PC-9 (cell line): ENCODE measurements at regions not wholly inside any gene's neighbourhood (a gene's known extent, or its start where the extent isn't known, plus 50 kb on each side); places are given as distances from the start of the nearest gene placed in this dataset.

Source experiments
- BruUV-seq: library from RNA; stranded (reverse); fragments of 400-500 nt; replicated peaks from 2 replicates; lab custom pipeline; 2021; lab: Mats Ljungman, UMichigan
- CTCF ChIA-PET: fragments of 300-600 bp; sonication (Branson Sonifier 250); formaldehyde crosslinking; loops from one replicate; lab custom pipeline; 2022; ENCODE audit warnings: antibody characterized with exemption; lab: Charles Lee
- POLR2A ChIA-PET: fragments of 300-600 bp; sonication (Branson Sonifier 250); formaldehyde crosslinking; loops from one replicate; lab custom pipeline; 2022; ENCODE audit warnings: antibody characterized with exemption; ENCODE audit not compliant: unreplicated experiment; lab: Charles Lee
- DNase-seq, 2 experiments: peaks; one replicate each; pipeline versions ENCODE4 v3.0.0 to v3.0.0-alpha.2; 2015 to 2022; ENCODE audit warnings: mixed read lengths in 1 of 2
- H2AFZ ChIP-seq: fragments of 200-600 bp; sonication (generic); 2 replicates; pipeline ENCODE4 v1.8.1; 2017; ENCODE audit warnings: antibody characterized with exemption
- H3F3A ChIP-seq: fragments of 200-600 bp; sonication (generic); 2 replicates; pipeline ENCODE4 v1.8.1; 2017; ENCODE audit warnings: antibody characterized with exemption, mild to moderate bottlenecking, low read depth; ENCODE audit not compliant: insufficient read depth
- H3K27ac ChIP-seq: fragments of 200-600 bp; sonication (generic); 2 replicates; pipeline ENCODE4 v1.6.1; 2016; ENCODE audit warnings: mixed run types
- H3K27me3 ChIP-seq: fragments of 200-600 bp; sonication (generic); 2 replicates; pipeline ENCODE4 v1.6.1; 2016; ENCODE audit warnings: low read depth, mixed run types; ENCODE audit not compliant: insufficient read depth
- H3K36me3 ChIP-seq: fragments of 200-600 bp; sonication (generic); 2 replicates; pipeline ENCODE4 v1.6.1; 2016; ENCODE audit warnings: low read depth, mixed run types
- H3K4me1 ChIP-seq: fragments of 200-600 bp; sonication (generic); replicated peaks from 2 replicates; pipeline ENCODE4 v1.6.1; 2016; ENCODE audit warnings: mixed run types; ENCODE audit not compliant: insufficient read depth
- H3K4me2 ChIP-seq: fragments of 200-600 bp; sonication (generic); 2 replicates; pipeline ENCODE4 v1.6.1; 2017; ENCODE audit warnings: mixed run types
- H3K4me3 ChIP-seq: fragments of 200-600 bp; sonication (generic); 2 replicates; pipeline ENCODE4 v1.6.1; 2016; ENCODE audit warnings: mixed run types
- H3K79me2 ChIP-seq: fragments of 200-600 bp; sonication (generic); 2 replicates; pipeline ENCODE4 v1.6.1; 2017; ENCODE audit warnings: low read depth, mixed run types
- H3K9me2 ChIP-seq: fragments of 200-600 bp; sonication (generic); 2 replicates; pipeline ENCODE4 v1.8.1; 2017; ENCODE audit warnings: mild to moderate bottlenecking; ENCODE audit not compliant: insufficient read depth
- H3K9me3 ChIP-seq: fragments of 200-600 bp; sonication (generic); 2 replicates; pipeline ENCODE4 v1.8.1; 2016; ENCODE audit warnings: low read depth; ENCODE audit not compliant: insufficient read depth
- H4K20me1 ChIP-seq: fragments of 200-600 bp; sonication (generic); 2 replicates; pipeline ENCODE4 v1.8.1; 2017; ENCODE audit not compliant: insufficient read depth
- EZH2 ChIP-seq: fragments of 200-600 bp; sonication (generic); IDR thresholded peaks from 2 replicates; pipeline ENCODE4 v1.8.0; 2017; ENCODE audit warnings: antibody characterized with exemption, low read depth
- intact Hi-C: fragments of 100-400 bp; cut with micrococcal nuclease; formaldehyde crosslinking; loops from one replicate; pipeline ENCODE4 v1.10.0; 2022; ENCODE audit not compliant: unreplicated experiment
- TF ChIP-seq, protein P1 (sequence below): fragments of 200-600 bp; sonication (generic); conservative IDR thresholded peaks from 2 replicates; pipeline ENCODE4 v1.6.1; 2017; ENCODE audit warnings: mixed run types, antibody characterized with exemption, mild to moderate bottlenecking, moderate library complexity

DNA sequence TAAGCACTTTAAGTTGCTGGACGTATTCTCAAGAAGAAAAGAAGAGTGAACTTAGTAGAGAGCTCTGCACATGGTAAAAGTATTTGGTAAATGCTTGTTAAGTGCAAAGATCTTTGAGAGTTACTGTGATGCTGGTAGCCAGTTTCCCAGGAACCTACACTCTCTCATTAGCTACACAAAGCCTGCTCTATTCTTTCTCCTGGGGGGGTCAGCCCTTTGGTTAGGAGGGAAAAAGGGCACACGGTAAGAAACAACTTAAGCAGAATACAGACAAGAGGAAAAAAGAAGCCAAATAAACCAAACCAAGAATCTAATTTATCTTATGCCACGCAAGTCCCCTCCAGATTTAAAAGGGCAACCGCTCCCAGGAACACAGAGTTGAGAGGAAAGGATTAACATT, 1100.1 kb upstream of the CDH10 start:
- no peak overlapping the region for H3K4me2 ChIP-seq
- H3K9me3 ChIP-seq = no peaks in the 10 kb centered on the region
- DNase-seq = no peak
- H3K9me2 ChIP-seq = peaks cover 4% of the 10 kb centered on the region; the same call in 1 of the 2 replicates
- H3F3A ChIP-seq = no peaks in the 10 kb centered on the region; the same call in 1 of the 2 replicates
- peak overlapping the region; percentile 28; the same call in 1 of the 2 replicates for H2AFZ ChIP-seq
- no peaks in the 10 kb centered on the region for H3K79me2 ChIP-seq
- POLR2A ChIA-PET = no interaction called here
- intact Hi-C loops = no loop called here
- CTCF ChIA-PET = no interaction called here
- no peaks in the 10 kb centered on the region for H3K36me3 ChIP-seq
- BruUV-seq = no TSS peak
- no peaks in the 10 kb centered on the region for H4K20me1 ChIP-seq
- no peaks in the 10 kb centered on the region for H3K4me1 ChIP-seq
- TF ChIP-seq EZH2 = no peak
- TF ChIP-seq, protein P1, sequence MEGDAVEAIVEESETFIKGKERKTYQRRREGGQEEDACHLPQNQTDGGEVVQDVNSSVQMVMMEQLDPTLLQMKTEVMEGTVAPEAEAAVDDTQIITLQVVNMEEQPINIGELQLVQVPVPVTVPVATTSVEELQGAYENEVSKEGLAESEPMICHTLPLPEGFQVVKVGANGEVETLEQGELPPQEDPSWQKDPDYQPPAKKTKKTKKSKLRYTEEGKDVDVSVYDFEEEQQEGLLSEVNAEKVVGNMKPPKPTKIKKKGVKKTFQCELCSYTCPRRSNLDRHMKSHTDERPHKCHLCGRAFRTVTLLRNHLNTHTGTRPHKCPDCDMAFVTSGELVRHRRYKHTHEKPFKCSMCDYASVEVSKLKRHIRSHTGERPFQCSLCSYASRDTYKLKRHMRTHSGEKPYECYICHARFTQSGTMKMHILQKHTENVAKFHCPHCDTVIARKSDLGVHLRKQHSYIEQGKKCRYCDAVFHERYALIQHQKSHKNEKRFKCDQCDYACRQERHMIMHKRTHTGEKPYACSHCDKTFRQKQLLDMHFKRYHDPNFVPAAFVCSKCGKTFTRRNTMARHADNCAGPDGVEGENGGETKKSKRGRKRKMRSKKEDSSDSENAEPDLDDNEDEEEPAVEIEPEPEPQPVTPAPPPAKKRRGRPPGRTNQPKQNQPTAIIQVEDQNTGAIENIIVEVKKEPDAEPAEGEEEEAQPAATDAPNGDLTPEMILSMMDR = no peak
- no peak overlapping the region for H3K27ac ChIP-seq
- H3K4me3 ChIP-seq = no peak overlapping the region
- H3K27me3 ChIP-seq = no peaks in the 10 kb centered on the region

DNA sequence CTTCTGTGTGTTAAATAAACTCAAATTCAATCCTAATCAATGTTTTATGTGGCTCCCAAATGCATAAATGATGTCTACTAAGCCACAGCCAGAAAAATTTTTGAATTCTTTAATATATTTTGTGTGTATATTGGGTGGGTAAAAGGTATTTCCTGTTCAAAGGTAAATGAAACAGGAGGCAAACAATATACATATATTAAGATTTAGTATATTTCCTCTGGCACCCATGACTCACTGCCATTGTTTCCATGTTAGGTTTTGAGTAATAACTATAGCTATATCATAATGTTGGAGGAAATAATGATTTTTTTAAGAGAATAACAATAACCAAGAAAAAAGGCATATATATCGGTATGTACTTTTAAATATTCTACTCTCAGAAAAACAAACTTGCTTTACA, 1071.9 kb upstream of the CDH10 start:
- no peak overlapping the region for H3K27ac ChIP-seq
- H4K20me1 ChIP-seq = no peaks in the 10 kb centered on the region
- CTCF ChIA-PET = no interaction called here
- no peaks in the 10 kb centered on the region for H3K4me1 ChIP-seq
- H3F3A ChIP-seq = no peaks in the 10 kb centered on the region
- POLR2A ChIA-PET = no interaction called here
- H3K27me3 ChIP-seq = no peaks in the 10 kb centered on the region
- no TSS peak for BruUV-seq
- no peaks in the 10 kb centered on the region for H3K9me3 ChIP-seq
- no peak for DNase-seq
- no peak overlapping the region for H2AFZ ChIP-seq
- H3K79me2 ChIP-seq = no peaks in the 10 kb centered on the region
- no peak overlapping the region for H3K4me3 ChIP-seq
- TF ChIP-seq EZH2 = no peak
- TF ChIP-seq, protein P1 = no peak
- intact Hi-C loops = no loop called here
- no peaks in the 10 kb centered on the region for H3K9me2 ChIP-seq
- H3K4me2 ChIP-seq = no peak overlapping the region
- no peaks in the 10 kb centered on the region for H3K36me3 ChIP-seq

DNA sequence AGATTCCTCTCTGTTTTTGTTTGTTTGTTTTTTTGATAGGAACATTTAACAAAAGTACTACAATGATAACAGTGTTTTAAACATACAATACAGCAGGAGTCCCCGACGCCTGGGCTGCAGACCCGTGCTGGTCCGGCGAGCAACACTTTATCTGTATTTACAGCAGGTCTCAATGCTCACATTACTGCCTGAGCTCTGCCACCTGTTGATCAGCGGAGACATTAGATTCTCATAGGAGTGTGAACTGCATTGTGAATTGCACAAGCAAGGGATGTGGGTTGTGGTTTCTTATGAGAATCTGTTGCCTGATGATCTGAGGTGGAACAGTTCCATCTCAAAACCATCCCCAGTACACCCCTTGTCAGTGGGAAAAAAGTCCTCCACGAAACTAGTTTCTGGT, 1068.5 kb upstream of the CDH10 start:
- no peak overlapping the region for H3K4me2 ChIP-seq
- ChIA-PET POLR2A (no interaction called here), CTCF (no interaction called here)
- H3K79me2 ChIP-seq = no peaks in the 10 kb centered on the region
- no peak for TF ChIP-seq EZH2
- TF ChIP-seq, protein P1 = no peak
- no peak overlapping the region for H3K27ac ChIP-seq
- H3K27me3 ChIP-seq = no peaks in the 10 kb centered on the region
- H3K4me3 ChIP-seq = no peak overlapping the region
- H3F3A ChIP-seq = no peaks in the 10 kb centered on the region
- no peaks in the 10 kb centered on the region for H3K36me3 ChIP-seq
- BruUV-seq = no TSS peak
- H3K9me3 ChIP-seq = no peaks in the 10 kb centered on the region
- no peaks in the 10 kb centered on the region for H3K4me1 ChIP-seq
- no peaks in the 10 kb centered on the region for H4K20me1 ChIP-seq
- no peak overlapping the region for H2AFZ ChIP-seq
- no peaks in the 10 kb centered on the region for H3K9me2 ChIP-seq
- no peak for DNase-seq
- intact Hi-C loops = no loop called here
